Loucy (cell line): ENCODE measurements at regions not wholly inside any gene's neighbourhood (a gene's known extent, or its start where the extent isn't known, plus 50 kb on each side); places are given as distances from the start of the nearest gene placed in this dataset.

Experiments
- H2AFZ ChIP-seq: fragments of 200-600 bp; sonication (generic); 2 replicates; pipeline ENCODE4 v1.6.0; 2016; ENCODE audit warnings: antibody characterized with exemption, mild to moderate bottlenecking, low read length, moderate library complexity
- H3F3A ChIP-seq: fragments of 200-600 bp; 2 replicates; pipeline ENCODE4 v1.6.0; 2016; ENCODE audit warnings: antibody characterized with exemption, low read depth, mild to moderate bottlenecking
- H3K27me3 ChIP-seq: fragments of 200-600 bp; sonication (generic); 2 replicates; pipeline ENCODE4 v1.6.1; 2014; ENCODE audit warnings: low read length, mild to moderate bottlenecking; ENCODE audit not compliant: insufficient read depth, poor library complexity, severe bottlenecking
- H3K36me3 ChIP-seq: fragments of 200-600 bp; sonication (generic); 2 replicates; pipeline ENCODE4 v1.6.1; 2016; ENCODE audit warnings: low read length; ENCODE audit not compliant: insufficient read depth
- H3K4me1 ChIP-seq: fragments of 200-600 bp; sonication (generic); 2 replicates; pipeline ENCODE4 v1.5.1; 2014; ENCODE audit warnings: low read length, mild to moderate bottlenecking; ENCODE audit not compliant: insufficient read depth, poor library complexity, severe bottlenecking
- H3K4me2 ChIP-seq: fragments of 200-600 bp; sonication (generic); 2 replicates; pipeline ENCODE4 v1.6.0; 2014; ENCODE audit warnings: antibody characterized with exemption, low read length, low read depth, mild to moderate bottlenecking; ENCODE audit not compliant: poor library complexity, severe bottlenecking
- H3K4me3 ChIP-seq: fragments of 200-600 bp; sonication (generic); 2 replicates; pipeline ENCODE4 v1.5.1; 2014; ENCODE audit warnings: low read length, mild to moderate bottlenecking, mixed read lengths; ENCODE audit not compliant: poor library complexity, severe bottlenecking
- H3K79me2 ChIP-seq: fragments of 200-600 bp; sonication (generic); 2 replicates; pipeline ENCODE4 v1.6.1; 2014; ENCODE audit warnings: low read length; ENCODE audit not compliant: insufficient read depth
- H3K9ac ChIP-seq: fragments of 200-600 bp; sonication (generic); 2 replicates; pipeline ENCODE4 v1.6.0; 2014; ENCODE audit warnings: mild to moderate bottlenecking, low read depth, low read length, moderate library complexity; ENCODE audit not compliant: poor library complexity, severe bottlenecking
- H3K9me2 ChIP-seq: fragments of 200-600 bp; sonication (generic); replicated peaks from 2 replicates; pipeline ENCODE4 v1.6.1; 2016; ENCODE audit warnings: low read depth, low read length, mixed read lengths
- H3K9me3 ChIP-seq: fragments of 200-600 bp; sonication (generic); 2 replicates; pipeline ENCODE4 v1.6.1; 2014; ENCODE audit warnings: mild to moderate bottlenecking, antibody characterized with exemption, low read length, low read depth; ENCODE audit not compliant: insufficient read depth
- H4K20me1 ChIP-seq: fragments of 200-600 bp; sonication (generic); 2 replicates; pipeline ENCODE4 v1.6.0; 2014; ENCODE audit warnings: antibody characterized with exemption, low read length, mild to moderate bottlenecking; ENCODE audit not compliant: insufficient read depth, poor library complexity, severe bottlenecking
- CTCF ChIP-seq: fragments of 200-600 bp; sonication (generic); conservative IDR thresholded peaks from 2 replicates; pipeline ENCODE4 v1.5.1; 2014; ENCODE audit warnings: mild to moderate bottlenecking, antibody characterized with exemption, low read length
- EZH2phosphoT487 ChIP-seq: fragments of 200-600 bp; IDR thresholded peaks from 2 replicates; pipeline ENCODE4 v1.6.1; 2018; ENCODE audit warnings: antibody characterized with exemption, mild to moderate bottlenecking, moderate library complexity, borderline replicate concordance

GRCh38 chr11:126149759-126150625 is 61.5 kb downstream of the RPUSD4 start:
- no peaks in the 10 kb centered on the region for H3K36me3 ChIP-seq
- peaks cover 4% of the 10 kb centered on the region; the same call in 1 of the 2 replicates for H3K9me3 ChIP-seq
- H3K9ac ChIP-seq, result peak overlapping the region; percentile 5
- H3K79me2 ChIP-seq, result no peaks in the 10 kb centered on the region
- no peaks in the 10 kb centered on the region for H3F3A ChIP-seq
- no peaks in the 10 kb centered on the region for H3K27me3 ChIP-seq
- H3K4me2 ChIP-seq, result peak overlapping the region; percentile 54
- no peaks in the 10 kb centered on the region for H4K20me1 ChIP-seq
- H3K9me2 ChIP-seq, result no peaks in the 10 kb centered on the region
- H3K4me3 ChIP-seq, result no peak overlapping the region
- no peak overlapping the region for H2AFZ ChIP-seq
- TF ChIP-seq CTCF, result peak; percentile 44
- TF ChIP-seq EZH2phosphoT487, result no peak
- H3K4me1 ChIP-seq, result peaks cover 23% of the 10 kb centered on the region

- TF ChIP-seq CTCF (no peak), EZH2phosphoT487 (no peak)
- peaks cover 4% of the 10 kb centered on the region; the same call in 1 of the 2 replicates for H3K9me3 ChIP-seq
- no peaks in the 10 kb centered on the region for H4K20me1 ChIP-seq
- H3K4me1 ChIP-seq, result peaks cover 23% of the 10 kb centered on the region
- H3F3A ChIP-seq, result no peaks in the 10 kb centered on the region
- no peaks in the 10 kb centered on the region for H3K36me3 ChIP-seq
- no peak overlapping the region for H3K9ac ChIP-seq
- no peak overlapping the region for H2AFZ ChIP-seq
- H3K4me2 ChIP-seq, result no peak overlapping the region
- no peak overlapping the region for H3K4me3 ChIP-seq
- H3K27me3 ChIP-seq, result no peaks in the 10 kb centered on the region
- no peaks in the 10 kb centered on the region for H3K9me2 ChIP-seq
- no peaks in the 10 kb centered on the region for H3K79me2 ChIP-seq
Measured at GRCh38 chr11:126148317-126148716, 63.1 kb downstream of the RPUSD4 start.

GRCh38 chr11:126147208-126148111 is 64.0 kb downstream of the RPUSD4 start:
- H3K36me3 ChIP-seq, result no peaks in the 10 kb centered on the region
- H3K9ac ChIP-seq, result no peak overlapping the region
- TF ChIP-seq EZH2phosphoT487 (no peak), CTCF (no peak)
- peaks cover 23% of the 10 kb centered on the region for H3K4me1 ChIP-seq
- H3K4me3 ChIP-seq, result no peak overlapping the region
- H3K4me2 ChIP-seq, result no peak overlapping the region
- H3K9me2 ChIP-seq, result no peaks in the 10 kb centered on the region
- no peaks in the 10 kb centered on the region for H4K20me1 ChIP-seq
- peaks cover 4% of the 10 kb centered on the region; the same call in 1 of the 2 replicates for H3K9me3 ChIP-seq
- H3F3A ChIP-seq, result no peaks in the 10 kb centered on the region
- H2AFZ ChIP-seq, result no peak overlapping the region
- no peaks in the 10 kb centered on the region for H3K79me2 ChIP-seq
- no peaks in the 10 kb centered on the region for H3K27me3 ChIP-seq
